C4-2B (cell line): ENCODE measurements at regions not wholly inside any gene's neighbourhood (a gene's known extent, or its start where the extent isn't known, plus 50 kb on each side); places are given as distances from the start of the nearest gene placed in this dataset.
"Not testable (repeated sequence)": the region's sequence is repeated elsewhere in the genome, so short reads cannot be mapped to it uniquely, and the experiment has no call there.

Experiments
- H3K27ac ChIP-seq: fragments of 450-650 bp; 2 replicates; pipeline ENCODE4 v1.5.1; 2017
- ZFX ChIP-seq: fragments of 450-650 bp; IDR thresholded peaks from 2 replicates; pipeline ENCODE4 v1.6.1; 2017
- TF ChIP-seq, protein P1 (sequence below): fragments of 450-650 bp; conservative IDR thresholded peaks from 2 replicates; pipeline ENCODE4 v1.5.1; 2017; ENCODE audit warnings: mild to moderate bottlenecking

DNA sequence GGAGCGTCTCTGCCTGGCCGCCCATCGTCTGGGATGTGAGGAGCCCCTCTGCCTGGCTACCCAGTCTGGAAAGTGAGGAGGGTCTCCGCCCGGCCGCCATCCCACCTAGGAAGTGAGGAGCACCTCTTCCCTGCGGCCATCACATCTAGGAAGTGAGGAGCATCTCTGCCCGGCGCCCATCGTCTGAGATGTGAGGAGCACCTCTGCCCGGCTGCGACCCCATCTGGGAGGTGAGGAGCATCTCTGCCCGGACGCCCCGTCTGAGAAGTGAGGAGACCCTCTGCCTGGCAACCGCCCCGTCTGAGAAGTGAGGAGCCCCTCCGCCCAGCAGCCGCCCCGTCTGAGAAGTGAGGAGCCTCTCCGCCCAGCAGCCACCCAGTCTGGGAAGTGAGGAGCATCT is 84.5 kb downstream of the IDS start:
- not testable (repeated sequence) for H3K27ac ChIP-seq

DNA sequence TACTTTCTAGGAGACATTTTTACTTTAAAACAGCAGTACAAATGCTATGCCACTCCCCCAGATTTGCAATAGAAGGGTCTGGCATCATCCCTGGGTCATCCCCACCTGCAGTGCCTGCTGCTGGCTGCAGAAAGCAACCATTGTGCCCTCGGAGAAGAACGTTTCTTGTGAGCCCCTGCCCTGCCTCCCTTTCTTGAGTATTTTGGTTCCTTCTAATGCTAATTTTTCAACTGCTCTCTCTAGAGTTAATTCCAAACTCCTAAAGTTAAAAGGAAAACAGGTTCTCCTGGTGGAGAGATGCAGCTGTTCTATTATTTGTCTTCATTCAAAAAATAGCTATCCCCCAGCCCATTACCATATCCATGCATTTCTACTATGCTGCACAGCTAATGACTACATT is 107.1 kb downstream of the IDS start:
- TF ChIP-seq, protein P1, sequence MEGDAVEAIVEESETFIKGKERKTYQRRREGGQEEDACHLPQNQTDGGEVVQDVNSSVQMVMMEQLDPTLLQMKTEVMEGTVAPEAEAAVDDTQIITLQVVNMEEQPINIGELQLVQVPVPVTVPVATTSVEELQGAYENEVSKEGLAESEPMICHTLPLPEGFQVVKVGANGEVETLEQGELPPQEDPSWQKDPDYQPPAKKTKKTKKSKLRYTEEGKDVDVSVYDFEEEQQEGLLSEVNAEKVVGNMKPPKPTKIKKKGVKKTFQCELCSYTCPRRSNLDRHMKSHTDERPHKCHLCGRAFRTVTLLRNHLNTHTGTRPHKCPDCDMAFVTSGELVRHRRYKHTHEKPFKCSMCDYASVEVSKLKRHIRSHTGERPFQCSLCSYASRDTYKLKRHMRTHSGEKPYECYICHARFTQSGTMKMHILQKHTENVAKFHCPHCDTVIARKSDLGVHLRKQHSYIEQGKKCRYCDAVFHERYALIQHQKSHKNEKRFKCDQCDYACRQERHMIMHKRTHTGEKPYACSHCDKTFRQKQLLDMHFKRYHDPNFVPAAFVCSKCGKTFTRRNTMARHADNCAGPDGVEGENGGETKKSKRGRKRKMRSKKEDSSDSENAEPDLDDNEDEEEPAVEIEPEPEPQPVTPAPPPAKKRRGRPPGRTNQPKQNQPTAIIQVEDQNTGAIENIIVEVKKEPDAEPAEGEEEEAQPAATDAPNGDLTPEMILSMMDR: no peak
- TF ChIP-seq ZFX: no peak
- H3K27ac ChIP-seq: no peak overlapping the region

DNA sequence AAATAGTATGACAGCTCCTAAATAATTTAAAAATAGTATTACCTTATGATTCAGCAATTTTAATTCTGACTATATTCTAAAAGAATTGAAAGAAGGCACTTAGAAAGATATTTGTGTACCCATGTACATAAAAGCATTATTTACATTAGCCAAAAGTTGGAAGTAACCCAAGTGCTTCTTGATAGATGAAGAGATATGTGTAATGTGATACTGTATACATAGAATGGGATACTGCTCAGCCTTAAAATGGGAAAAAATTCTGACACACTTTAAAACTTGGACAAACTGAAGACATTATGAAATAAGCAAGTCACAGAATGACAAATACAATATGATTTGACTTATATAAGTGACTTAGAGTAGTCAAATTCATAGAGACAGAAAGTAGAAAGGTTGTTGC is 112.2 kb downstream of the IDS start:
- no peak overlapping the region for H3K27ac ChIP-seq
- TF ChIP-seq, protein P1: no peak
- TF ChIP-seq ZFX: no peak

DNA sequence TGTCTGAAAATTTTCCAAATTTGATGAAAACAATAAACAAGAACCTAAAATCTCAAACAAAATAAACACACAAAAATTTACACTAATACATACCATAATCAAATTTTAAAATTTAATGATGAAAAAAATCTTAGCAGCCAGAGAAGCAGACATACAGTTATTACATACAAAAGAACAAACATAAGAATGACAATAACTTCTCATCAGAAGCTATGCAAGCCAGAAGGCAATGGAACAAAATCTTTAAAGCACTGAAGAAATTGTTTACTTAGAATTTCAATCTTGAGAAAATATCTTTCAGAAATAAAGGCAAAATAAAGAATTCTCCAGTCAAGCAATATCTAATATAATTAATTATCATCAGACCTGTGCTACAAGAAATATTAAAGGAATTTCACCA is 121.3 kb downstream of the IDS start:
- H3K27ac ChIP-seq: no peak overlapping the region
- TF ChIP-seq, protein P1: no peak
- TF ChIP-seq ZFX: no peak

DNA sequence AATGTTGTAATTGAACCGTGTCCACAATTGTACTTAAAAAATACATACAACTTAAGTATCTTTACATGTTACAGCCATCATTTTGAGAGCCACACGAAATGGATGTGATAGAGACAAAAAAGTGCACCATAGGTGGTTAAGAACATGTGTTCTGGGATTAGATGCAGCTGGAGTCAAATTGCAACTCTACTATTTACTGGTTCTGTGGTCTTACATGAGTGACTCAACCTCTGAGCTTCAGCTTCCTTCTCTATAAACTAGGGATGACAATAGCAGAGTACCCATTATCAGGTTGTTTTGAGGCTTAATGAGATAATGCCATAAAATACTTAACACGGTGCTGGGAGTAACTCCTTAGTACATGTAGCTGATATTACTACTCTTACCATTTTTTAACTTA is 130.4 kb downstream of the IDS start:
- H3K27ac ChIP-seq: no peak overlapping the region
- TF ChIP-seq ZFX: no peak
- TF ChIP-seq, protein P1: no peak

DNA sequence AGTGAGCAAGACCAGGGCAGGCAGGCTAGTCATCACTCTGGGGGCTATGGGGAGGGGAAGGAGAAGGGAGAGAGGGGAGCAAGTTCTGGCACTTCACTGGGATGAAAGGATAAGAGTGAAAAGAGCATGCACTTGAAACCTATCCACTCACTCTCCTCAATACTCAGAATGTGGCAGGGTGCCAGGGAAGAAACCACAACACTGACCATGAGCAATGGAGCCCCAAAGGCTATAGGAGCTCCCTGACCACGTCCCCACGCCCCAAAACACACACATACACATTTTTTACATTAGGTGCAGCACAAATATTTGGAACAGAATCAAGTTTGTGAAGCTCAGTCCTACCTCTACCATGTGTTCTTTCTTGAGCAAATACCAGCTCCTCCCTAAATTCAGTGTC is 132.2 kb downstream of the IDS start:
- no peak for TF ChIP-seq ZFX
- TF ChIP-seq, protein P1: no peak
- no peak overlapping the region for H3K27ac ChIP-seq

DNA sequence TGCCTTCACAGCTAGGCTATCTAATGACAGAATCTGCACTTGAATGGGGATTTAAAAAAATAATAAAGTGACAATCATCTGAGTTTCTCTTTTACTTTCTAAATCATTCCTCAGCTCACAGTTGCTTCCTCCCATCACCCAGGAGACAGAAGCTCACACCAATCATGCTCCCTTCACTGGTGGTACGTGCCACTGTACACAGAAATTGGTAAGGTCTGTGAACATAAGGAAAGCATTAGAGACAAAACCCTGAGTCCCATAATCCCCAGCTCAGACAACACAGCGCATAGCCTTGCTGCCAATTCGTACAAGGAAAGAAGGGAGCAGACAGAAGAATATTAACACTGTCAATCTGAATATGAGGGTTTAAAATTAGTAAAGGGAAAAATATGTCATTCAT is 133.1 kb downstream of the IDS start:
- no peak overlapping the region for H3K27ac ChIP-seq
- TF ChIP-seq, protein P1: no peak
- no peak for TF ChIP-seq ZFX

DNA sequence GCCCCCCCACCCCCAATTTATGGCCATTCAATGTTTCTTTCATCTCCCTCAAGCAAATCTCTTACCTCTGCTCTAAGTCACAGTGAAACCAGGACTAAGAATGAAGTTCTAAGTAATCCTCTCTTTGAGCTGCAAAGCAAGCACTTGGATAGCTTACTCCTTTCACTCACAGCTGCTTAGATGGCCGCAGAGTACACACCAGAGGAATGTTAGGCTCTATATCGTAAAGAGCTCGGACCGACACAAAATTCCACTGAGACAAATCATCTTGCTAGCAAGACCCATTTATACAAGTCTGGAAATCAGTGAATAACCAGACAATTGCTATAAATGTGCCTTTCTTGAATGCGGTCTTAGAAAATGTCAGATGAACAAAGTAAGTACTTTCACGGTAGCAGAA is 135.0 kb downstream of the IDS start:
- no peak for TF ChIP-seq ZFX
- TF ChIP-seq, protein P1: no peak
- H3K27ac ChIP-seq: no peak overlapping the region
